GM10266 (cell line): ENCODE measurements at regions not wholly inside any gene's neighbourhood (a gene's known extent, or its start where the extent isn't known, plus 50 kb on each side); places are given as distances from the start of the nearest gene placed in this dataset.

ENCODE experiments used
- DNase-seq: peaks from one replicate; pipeline ENCODE4 v3.0.0; 2012; ENCODE audit errors: extremely low spot score
- CTCF ChIP-seq: IDR thresholded peaks from 2 replicates; pipeline ENCODE4 v1.5.1; 2012; ENCODE audit warnings: mild to moderate bottlenecking, low read depth; ENCODE audit not compliant: control insufficient read depth, insufficient read depth; ENCODE audit errors: missing control alignments

- DNase-seq: no peak
- no peak for TF ChIP-seq CTCF
Observed at GRCh38 chr12:102781117-102781516, 135.9 kb downstream of the PAH start.

- no peak for TF ChIP-seq CTCF
- DNase-seq: peak; percentile 39
Observed at GRCh38 chr12:102776041-102776440, 141.0 kb downstream of the PAH start.

- TF ChIP-seq CTCF: peak; percentile 81
- DNase-seq: peak; percentile 66
Observed at GRCh38 chr12:102769323-102769916, 147.6 kb downstream of the PAH start.

GRCh38 chr12:102766961-102767360, 150.1 kb downstream of the PAH start:
- TF ChIP-seq CTCF: no peak
- DNase-seq: no peak

GRCh38 chr12:102765736-102766135, 151.3 kb downstream of the PAH start:
- DNase-seq: no peak
- TF ChIP-seq CTCF: no peak

- no peak for TF ChIP-seq CTCF
- DNase-seq: no peak
Observed at GRCh38 chr12:102763471-102763870, 153.6 kb downstream of the PAH start.

- TF ChIP-seq CTCF: no peak
- DNase-seq: no peak
Observed at GRCh38 chr12:102763061-102763460, 154.0 kb downstream of the PAH start.
